ENCODE measurements at regions not wholly inside any gene's neighbourhood (a gene's known extent, or its start where the extent isn't known, plus 50 kb on each side); places are given as distances from the start of the nearest gene placed in this dataset.

DNA sequence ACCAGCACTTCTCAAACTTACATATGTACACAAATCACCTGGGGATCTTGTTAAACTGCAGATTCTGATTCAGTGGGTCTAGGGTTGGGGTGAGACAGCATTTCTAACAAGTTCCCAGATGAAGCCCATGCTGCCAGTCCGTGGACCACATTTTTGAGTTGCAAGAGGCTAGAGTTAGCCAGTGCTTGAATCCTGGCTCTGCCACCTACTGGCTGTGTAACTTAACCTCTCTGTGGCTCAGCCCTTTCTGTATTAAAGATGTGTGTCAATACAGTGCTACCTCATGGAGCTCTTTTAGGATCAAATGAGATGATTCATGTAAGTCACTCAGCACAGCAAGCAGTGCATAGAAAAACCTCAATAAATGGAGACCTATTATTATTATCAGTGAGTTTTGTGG is 90.2 kb upstream of the ISX start:
- no peak overlapping the region for H2AFZ ChIP-seq (ENCODE audit: low read depth, low read length)
- no peaks in the 10 kb centered on the region for H3K4me1 ChIP-seq (ENCODE audit: insufficient read depth, low read length)
- H3K9me3 ChIP-seq (ENCODE audit: low read length), result no peaks in the 10 kb centered on the region
- H3K36me3 ChIP-seq (ENCODE audit: insufficient read depth, low read length), result no peaks in the 10 kb centered on the region
- no peaks in the 10 kb centered on the region for H3K27me3 ChIP-seq (ENCODE audit: insufficient read depth, low read length)
- H3K4me3 ChIP-seq (ENCODE audit: low read length), result no peak overlapping the region

DNA sequence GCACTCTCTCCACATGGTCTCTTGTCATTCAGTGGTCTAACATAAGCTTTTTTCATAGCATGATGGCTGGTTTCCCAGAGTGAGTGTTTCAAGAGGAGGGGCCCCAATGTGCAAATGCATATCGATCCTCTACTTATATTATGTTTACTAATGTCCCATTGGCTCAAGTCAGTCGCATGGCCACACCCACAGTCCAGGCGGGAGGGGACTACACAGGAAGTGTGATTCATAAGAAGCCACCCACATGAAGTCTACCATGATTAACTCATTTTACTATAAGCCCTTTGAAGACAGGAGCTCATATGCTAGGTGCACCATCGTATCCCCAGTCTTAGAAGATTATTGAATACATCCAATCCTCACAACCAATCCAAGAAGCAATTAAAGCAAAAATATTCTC is 89.5 kb upstream of the ISX start:
- Histone ChIP-seq H3K36me3 (ENCODE audit: insufficient read depth, low read length) (no peaks in the 10 kb centered on the region), H3K9me3 (ENCODE audit: low read length) (no peaks in the 10 kb centered on the region), H3K4me1 (ENCODE audit: insufficient read depth, low read length) (no peaks in the 10 kb centered on the region), H2AFZ (ENCODE audit: low read depth, low read length) (no peak overlapping the region), H3K27me3 (ENCODE audit: insufficient read depth, low read length) (no peaks in the 10 kb centered on the region), H3K4me3 (ENCODE audit: low read length) (no peak overlapping the region)

DNA sequence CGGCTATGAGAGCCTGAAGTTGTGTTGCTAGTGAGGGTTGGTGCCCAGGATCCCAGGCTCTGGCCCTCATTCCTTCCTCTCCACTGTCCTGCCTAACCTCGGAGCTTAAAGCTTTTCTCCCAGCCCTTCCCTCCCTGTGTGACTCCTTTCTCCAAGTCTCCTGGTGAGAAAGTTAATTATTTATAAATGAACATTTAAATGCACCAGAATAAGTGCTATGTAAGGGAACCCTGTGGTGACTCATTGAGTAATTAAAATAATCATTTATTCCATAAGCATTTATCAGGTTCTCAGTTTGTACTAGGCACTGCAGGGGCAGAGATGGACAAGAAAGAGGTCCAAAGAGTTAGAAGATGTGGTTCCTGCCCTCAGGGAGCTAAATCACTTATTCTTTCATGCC is 89.1 kb upstream of the ISX start:
- H3K4me1 ChIP-seq (ENCODE audit: insufficient read depth, low read length), result no peaks in the 10 kb centered on the region
- no peak overlapping the region for H2AFZ ChIP-seq (ENCODE audit: low read depth, low read length)
- no peaks in the 10 kb centered on the region for H3K9me3 ChIP-seq (ENCODE audit: low read length)
- H3K36me3 ChIP-seq (ENCODE audit: insufficient read depth, low read length), result no peaks in the 10 kb centered on the region
- H3K4me3 ChIP-seq (ENCODE audit: low read length), result no peak overlapping the region
- no peaks in the 10 kb centered on the region for H3K27me3 ChIP-seq (ENCODE audit: insufficient read depth, low read length)

DNA sequence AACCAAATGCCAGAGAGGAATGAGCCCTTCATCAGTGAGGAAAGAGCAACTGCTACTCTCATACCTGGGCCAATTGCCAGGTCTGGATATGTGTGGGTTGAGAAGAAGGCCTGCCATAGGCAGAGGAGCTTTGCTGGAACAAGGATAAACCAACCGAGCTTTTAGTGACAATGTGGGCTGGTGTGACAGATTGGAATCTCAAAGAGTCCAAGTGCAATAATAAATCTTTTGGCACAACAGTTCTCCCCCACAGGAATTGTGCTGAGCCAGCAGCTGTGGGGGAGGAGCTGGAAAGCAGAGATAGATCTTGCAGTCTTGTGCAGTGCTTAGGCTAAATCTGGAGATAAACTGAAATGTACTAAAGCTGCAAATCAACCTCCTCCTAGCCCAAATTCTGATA is 79.4 kb upstream of the ISX start:
- Histone ChIP-seq H3K36me3 (ENCODE audit: insufficient read depth, low read length) (no peaks in the 10 kb centered on the region), H3K27me3 (ENCODE audit: insufficient read depth, low read length) (no peaks in the 10 kb centered on the region), H2AFZ (ENCODE audit: low read depth, low read length) (no peak overlapping the region), H3K4me3 (ENCODE audit: low read length) (no peak overlapping the region), H3K9me3 (ENCODE audit: low read length) (no peaks in the 10 kb centered on the region), H3K4me1 (ENCODE audit: insufficient read depth, low read length) (no peaks in the 10 kb centered on the region)

DNA sequence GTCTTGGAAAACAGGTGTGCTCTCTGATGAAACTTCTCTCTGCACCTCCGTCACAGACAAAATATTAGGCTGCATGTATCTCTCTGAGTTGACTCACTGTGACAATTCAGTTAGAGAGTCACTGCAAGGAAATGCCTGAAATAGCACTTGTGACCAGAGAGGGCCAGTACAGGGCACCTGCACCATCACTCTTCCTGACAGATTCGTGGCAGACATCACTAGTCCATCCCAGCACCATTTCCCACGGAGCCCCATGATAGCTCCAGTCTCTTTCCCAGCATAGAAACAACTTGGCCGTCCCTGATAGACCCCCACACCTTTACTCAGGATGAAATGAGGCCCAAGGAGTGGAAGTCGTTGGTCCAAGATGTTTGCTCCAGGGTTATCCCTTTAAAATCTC is 73.3 kb upstream of the ISX start:
- Histone ChIP-seq H3K9me3 (ENCODE audit: low read length) (no peaks in the 10 kb centered on the region), H3K4me1 (ENCODE audit: insufficient read depth, low read length) (no peaks in the 10 kb centered on the region), H2AFZ (ENCODE audit: low read depth, low read length) (no peak overlapping the region), H3K4me3 (ENCODE audit: low read length) (no peak overlapping the region), H3K36me3 (ENCODE audit: insufficient read depth, low read length) (no peaks in the 10 kb centered on the region), H3K27me3 (ENCODE audit: insufficient read depth, low read length) (no peaks in the 10 kb centered on the region)

DNA sequence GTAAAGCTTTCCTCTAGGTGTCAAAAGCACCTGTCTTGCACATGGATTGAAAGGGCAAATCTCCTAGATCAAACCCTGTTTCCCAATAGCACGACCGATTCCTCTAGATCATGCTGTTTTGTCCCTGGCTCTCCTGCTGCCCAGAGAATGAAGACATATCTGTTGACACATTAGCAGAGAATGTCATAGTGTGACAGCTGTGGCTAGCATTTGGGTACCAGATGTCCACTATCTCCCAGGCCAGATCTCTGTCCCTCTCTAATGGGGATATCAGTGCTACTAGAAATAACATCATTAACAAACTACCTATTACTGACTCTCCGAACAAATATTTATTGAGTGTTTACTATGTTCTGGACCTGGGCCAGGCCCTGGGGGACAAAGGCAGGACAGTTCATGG is 72.4 kb upstream of the ISX start:
- Histone ChIP-seq H3K27me3 (ENCODE audit: insufficient read depth, low read length) (no peaks in the 10 kb centered on the region), H3K4me1 (ENCODE audit: insufficient read depth, low read length) (no peaks in the 10 kb centered on the region), H2AFZ (ENCODE audit: low read depth, low read length) (no peak overlapping the region)

DNA sequence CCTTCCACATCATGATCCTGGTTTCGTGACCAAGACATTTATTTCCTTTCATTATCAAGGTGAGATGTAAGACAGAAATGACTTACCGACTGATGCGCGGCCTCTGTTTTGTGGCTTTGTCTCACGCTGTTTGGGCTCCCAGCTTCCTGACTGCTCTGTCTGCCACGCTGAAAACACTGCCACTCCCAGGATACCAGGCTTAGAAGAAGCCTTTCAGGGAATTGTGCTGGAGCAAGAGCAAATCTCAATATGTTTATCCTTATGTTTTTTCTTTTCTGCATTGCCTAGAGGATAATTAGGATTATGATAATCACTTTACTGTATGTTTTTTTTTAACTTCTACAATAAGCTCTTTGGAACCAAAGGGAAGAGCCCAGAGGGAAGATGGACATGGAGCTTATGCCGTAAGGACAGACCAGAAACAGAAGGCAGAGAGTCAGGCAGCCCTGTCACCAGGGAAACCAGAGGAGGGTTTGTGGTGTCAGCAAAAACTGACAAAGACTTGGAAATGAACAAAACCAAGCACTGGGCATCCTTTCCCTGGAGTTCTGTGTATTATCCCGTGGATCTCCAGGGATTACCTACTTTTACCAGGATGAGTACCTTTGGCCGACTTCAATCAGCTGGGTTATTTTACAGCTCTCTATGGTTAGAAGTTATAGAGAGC is 68.2 kb upstream of the ISX start:
- no peaks in the 10 kb centered on the region for H3K9me3 ChIP-seq (ENCODE audit: low read length)
- no peak overlapping the region for H3K4me3 ChIP-seq (ENCODE audit: low read length)

More for the DNA sequence above, 72.4 kb upstream of the ISX start:
- H3K9me3 ChIP-seq (ENCODE audit: low read length), result no peaks in the 10 kb centered on the region
- no peak overlapping the region for H3K4me3 ChIP-seq (ENCODE audit: low read length)
- H3K36me3 ChIP-seq (ENCODE audit: insufficient read depth, low read length), result no peaks in the 10 kb centered on the region

DNA sequence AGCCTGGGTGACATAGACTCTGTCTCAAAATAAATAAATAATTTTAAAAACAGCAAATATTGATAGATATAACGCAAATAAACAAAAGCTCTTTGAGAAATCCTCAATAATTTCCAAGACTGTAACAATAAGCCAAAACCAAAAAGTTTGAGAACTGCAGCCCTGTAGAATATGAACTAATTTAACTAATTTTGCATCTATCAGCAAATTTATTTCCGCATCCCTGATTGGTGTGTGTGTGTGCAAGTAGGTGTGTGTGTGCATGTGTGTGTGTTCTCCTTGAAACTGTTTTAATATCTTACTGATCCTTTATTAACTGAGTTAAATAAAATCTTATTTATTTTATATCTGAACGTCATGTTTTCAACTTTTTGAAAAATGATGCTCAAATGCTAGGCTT is 67.0 kb upstream of the ISX start:
- H2AFZ ChIP-seq (ENCODE audit: low read depth, low read length), result no peak overlapping the region
- H3K36me3 ChIP-seq (ENCODE audit: insufficient read depth, low read length), result no peaks in the 10 kb centered on the region
- no peaks in the 10 kb centered on the region for H3K4me1 ChIP-seq (ENCODE audit: insufficient read depth, low read length)
- no peak overlapping the region for H3K4me3 ChIP-seq (ENCODE audit: low read length)
- no peaks in the 10 kb centered on the region for H3K27me3 ChIP-seq (ENCODE audit: insufficient read depth, low read length)
- H3K9me3 ChIP-seq (ENCODE audit: low read length), result no peaks in the 10 kb centered on the region

More for the DNA sequence above, 68.2 kb upstream of the ISX start:
- Histone ChIP-seq H2AFZ (ENCODE audit: low read depth, low read length) (no peak overlapping the region), H3K36me3 (ENCODE audit: insufficient read depth, low read length) (no peaks in the 10 kb centered on the region), H3K27me3 (ENCODE audit: insufficient read depth, low read length) (no peaks in the 10 kb centered on the region), H3K4me1 (ENCODE audit: insufficient read depth, low read length) (no peaks in the 10 kb centered on the region)

DNA sequence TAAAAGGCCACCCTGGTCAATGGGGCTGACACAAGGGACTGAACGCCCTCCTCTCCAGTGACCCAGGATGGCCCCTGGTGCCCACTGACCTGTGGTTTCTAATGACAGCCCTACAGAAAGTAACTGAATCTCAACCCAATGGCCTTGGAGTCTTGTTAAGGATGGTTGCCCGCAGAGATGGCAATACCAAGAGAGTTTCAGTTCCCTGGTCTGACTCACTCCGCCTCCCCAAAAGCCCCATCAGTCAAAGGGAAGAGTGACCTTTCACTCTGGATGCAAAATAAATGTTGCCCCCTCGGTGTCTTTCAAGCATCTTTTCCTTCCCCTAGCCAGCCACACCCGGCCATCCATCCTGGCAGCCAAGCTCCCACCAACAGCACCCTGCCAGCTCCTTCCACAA is 57.7 kb upstream of the ISX start:
- no peaks in the 10 kb centered on the region for H3K9me3 ChIP-seq (ENCODE audit: low read length)
- no peaks in the 10 kb centered on the region for H3K27me3 ChIP-seq (ENCODE audit: insufficient read depth, low read length)
- H3K4me1 ChIP-seq (ENCODE audit: insufficient read depth, low read length), result no peaks in the 10 kb centered on the region
- no peak overlapping the region for H3K4me3 ChIP-seq (ENCODE audit: low read length)
- no peaks in the 10 kb centered on the region for H3K36me3 ChIP-seq (ENCODE audit: insufficient read depth, low read length)
- H2AFZ ChIP-seq (ENCODE audit: low read depth, low read length), result no peak overlapping the region

DNA sequence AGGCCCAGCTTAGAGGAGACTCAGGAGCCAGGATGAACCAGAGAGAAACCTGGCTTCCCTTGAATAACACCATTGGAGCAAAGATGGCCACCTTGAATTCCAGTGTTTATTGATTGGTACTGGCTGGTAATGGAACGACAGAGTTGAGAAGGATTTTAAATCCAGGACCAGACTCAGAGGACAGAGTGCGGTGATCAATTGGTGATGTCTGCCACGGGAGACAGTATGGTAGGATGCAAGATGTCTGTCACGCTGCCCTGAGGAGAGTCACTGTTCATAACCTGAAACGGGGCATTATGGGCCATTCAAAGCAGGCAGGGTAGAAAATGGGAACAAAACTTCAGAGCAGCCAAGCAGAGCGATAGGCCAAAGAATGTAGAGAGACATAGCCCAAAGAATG is 55.4 kb upstream of the ISX start:
- H3K4me3 ChIP-seq (ENCODE audit: low read length), result no peak overlapping the region
- H3K9me3 ChIP-seq (ENCODE audit: low read length), result no peaks in the 10 kb centered on the region
- H3K4me1 ChIP-seq (ENCODE audit: insufficient read depth, low read length), result no peaks in the 10 kb centered on the region
- H3K36me3 ChIP-seq (ENCODE audit: insufficient read depth, low read length), result no peaks in the 10 kb centered on the region
- H2AFZ ChIP-seq (ENCODE audit: low read depth, low read length), result no peak overlapping the region
- no peaks in the 10 kb centered on the region for H3K27me3 ChIP-seq (ENCODE audit: insufficient read depth, low read length)

DNA sequence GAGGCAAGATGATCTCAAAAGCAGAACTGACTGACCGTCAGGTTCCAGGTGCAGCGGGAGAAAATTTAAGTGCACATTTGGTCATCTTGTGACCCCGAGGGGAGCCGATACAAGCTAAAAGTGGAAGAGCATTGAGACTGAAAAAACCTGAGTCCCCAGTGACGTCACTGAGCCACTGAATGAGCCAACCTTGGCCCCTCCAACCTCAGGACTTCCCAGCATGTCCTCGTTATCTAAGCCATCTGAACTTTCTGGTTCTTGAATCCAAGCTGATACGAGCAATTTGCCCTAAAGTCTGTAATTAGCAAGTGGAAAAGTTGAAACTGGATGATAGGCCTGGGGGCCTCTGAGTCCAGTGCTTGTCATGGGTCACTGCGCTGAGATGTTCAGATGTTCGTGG is 51.1 kb upstream of the ISX start:
- Histone ChIP-seq H2AFZ (ENCODE audit: low read depth, low read length) (no peak overlapping the region), H3K9me3 (ENCODE audit: low read length) (no peaks in the 10 kb centered on the region), H3K27me3 (ENCODE audit: insufficient read depth, low read length) (no peaks in the 10 kb centered on the region), H3K4me1 (ENCODE audit: insufficient read depth, low read length) (no peaks in the 10 kb centered on the region), H3K4me3 (ENCODE audit: low read length) (no peak overlapping the region), H3K36me3 (ENCODE audit: insufficient read depth, low read length) (no peaks in the 10 kb centered on the region)
